Subcutaneous abdominal adipose tissue (tissue), 5 donors: ENCODE measurements at regions not wholly inside any gene's neighbourhood (a gene's known extent, or its start where the extent isn't known, plus 50 kb on each side); places are given as distances from the start of the nearest gene placed in this dataset.
"Not testable (repeated sequence)": the region's sequence is repeated elsewhere in the genome, so short reads cannot be mapped to it uniquely, and the experiment has no call there.

Experiments used
- H3K27ac ChIP-seq: one replicate; pipeline ENCODE4 v1.7.0; 2013; ENCODE audit warnings: low read depth, mild to moderate bottlenecking, inconsistent platforms, low read length, moderate library complexity
- H3K27me3 ChIP-seq, 5 donors: one replicate each; pipeline ENCODE4 v1.7.0; 2013; ENCODE audit warnings: low read length in 5 of 5, inconsistent platforms in 1 of 5; ENCODE audit not compliant: control insufficient read depth in 5 of 5, insufficient read depth in 4 of 5
- H3K36me3 ChIP-seq, 5 donors: one replicate each; pipeline ENCODE4 v1.7.0; 2013; ENCODE audit warnings: low read length in 5 of 5; ENCODE audit not compliant: control insufficient read depth in 5 of 5, insufficient read depth in 5 of 5
- H3K4me1 ChIP-seq, 5 donors: one replicate each; pipeline ENCODE4 v1.7.0; 2013; ENCODE audit warnings: low read length in 5 of 5, mild to moderate bottlenecking in 3 of 5, moderate library complexity in 1 of 5; ENCODE audit not compliant: control insufficient read depth in 5 of 5, insufficient read depth in 5 of 5
- H3K4me3 ChIP-seq, 5 donors: one replicate each; pipeline ENCODE4 v1.7.0; 2013; ENCODE audit warnings: low read length in 5 of 5, low read depth in 1 of 5
- H3K9ac ChIP-seq, 5 donors: one replicate each; pipeline ENCODE4 v1.7.0; 2013; ENCODE audit warnings: low read length in 5 of 5, mild to moderate bottlenecking in 4 of 5, moderate library complexity in 3 of 5
- H3K9me3 ChIP-seq, 5 donors: one replicate each; pipeline ENCODE4 v1.7.0; 2013; ENCODE audit warnings: low read length in 5 of 5; ENCODE audit not compliant: control insufficient read depth in 5 of 5
- donor health status: healthy.
- donor health status: healthy.
- donor health status: healthy.
- donor health status: healthy.
- donor health status: healthy.

DNA sequence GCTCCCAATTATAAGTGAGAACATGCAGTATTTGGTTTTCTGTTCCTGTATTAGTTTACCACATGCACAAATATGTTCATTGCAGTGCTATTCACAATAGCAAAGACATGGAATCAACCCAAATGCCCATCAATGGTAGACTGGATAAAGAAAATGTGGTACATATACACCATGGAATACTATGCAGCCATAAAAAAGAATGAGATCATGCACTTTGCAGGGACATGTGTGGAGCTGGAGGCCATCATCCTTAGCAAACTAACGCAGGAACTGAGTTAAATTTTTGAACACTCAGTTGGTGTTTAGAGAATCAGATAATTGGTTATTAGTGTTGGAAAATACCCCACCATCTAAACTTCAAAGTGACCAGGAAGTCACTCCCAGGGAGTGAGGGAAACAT lies 111.2 kb upstream of the LYZL2 start:
- H3K4me3 ChIP-seq, H3K9me3 ChIP-seq, H3K4me1 ChIP-seq, H3K27me3 ChIP-seq, H3K36me3 ChIP-seq, H3K27ac ChIP-seq, H3K9ac ChIP-seq: not testable (repeated sequence)

DNA sequence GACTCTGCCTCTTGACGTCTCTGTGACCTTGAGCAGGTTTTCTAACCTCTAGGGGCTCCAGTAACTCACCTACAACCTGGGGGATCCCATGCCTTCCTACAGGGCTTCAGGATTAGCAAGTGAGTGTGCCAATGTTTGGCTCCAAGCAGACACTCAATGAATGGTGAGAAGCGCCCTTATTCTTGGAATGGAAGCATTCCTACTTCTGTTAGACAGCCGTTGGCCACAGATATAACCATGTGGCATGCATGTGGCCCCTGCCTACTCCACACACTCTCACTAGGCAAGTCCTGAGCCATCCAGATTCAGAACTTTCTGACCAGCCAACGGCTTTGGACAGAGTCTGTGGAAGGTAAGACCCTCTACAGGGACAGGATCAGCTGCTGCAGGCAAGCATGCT lies 108.9 kb upstream of the LYZL2 start:
- no peak overlapping the region for H3K4me3 ChIP-seq
- H3K27ac ChIP-seq = no peak overlapping the region
- no peaks in the 10 kb centered on the region for H3K27me3 ChIP-seq
- no peak overlapping the region for H3K9ac ChIP-seq
- no peaks in the 10 kb centered on the region for H3K9me3 ChIP-seq
- H3K4me1 ChIP-seq = peaks cover 0 to 6% (median 0%) of the 10 kb centered on the region in 5 donors
- no peaks in the 10 kb centered on the region for H3K36me3 ChIP-seq

DNA sequence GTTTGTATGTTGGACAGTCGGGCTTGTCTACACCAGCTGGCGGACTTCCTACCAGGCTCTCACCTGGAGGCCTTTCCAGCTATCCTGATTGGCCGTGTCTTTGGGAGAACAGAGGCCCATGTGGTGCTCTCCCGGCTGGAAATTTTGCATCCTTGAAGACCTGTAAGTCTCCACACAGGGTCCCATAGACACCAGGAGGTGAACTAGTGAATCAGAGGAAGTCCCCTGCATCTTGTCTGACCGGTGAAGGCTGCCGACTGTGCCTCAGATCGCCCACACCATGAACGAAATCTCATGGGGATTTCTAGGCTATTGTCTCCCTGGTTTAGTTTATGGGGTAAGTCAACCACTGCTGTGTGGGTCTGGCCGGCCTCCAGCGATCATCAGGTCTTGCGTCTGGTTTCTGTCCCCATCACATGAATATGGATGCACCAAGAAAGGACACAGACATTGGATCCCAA lies 108.4 kb upstream of the LYZL2 start:
- H3K4me3 ChIP-seq = no peak overlapping the region
- peaks cover 0 to 6% (median 0%) of the 10 kb centered on the region in 5 donors for H3K4me1 ChIP-seq
- H3K27me3 ChIP-seq = no peaks in the 10 kb centered on the region
- no peak overlapping the region for H3K9ac ChIP-seq
- H3K36me3 ChIP-seq = no peaks in the 10 kb centered on the region
- no peaks in the 10 kb centered on the region for H3K9me3 ChIP-seq
- H3K27ac ChIP-seq = no peak overlapping the region

DNA sequence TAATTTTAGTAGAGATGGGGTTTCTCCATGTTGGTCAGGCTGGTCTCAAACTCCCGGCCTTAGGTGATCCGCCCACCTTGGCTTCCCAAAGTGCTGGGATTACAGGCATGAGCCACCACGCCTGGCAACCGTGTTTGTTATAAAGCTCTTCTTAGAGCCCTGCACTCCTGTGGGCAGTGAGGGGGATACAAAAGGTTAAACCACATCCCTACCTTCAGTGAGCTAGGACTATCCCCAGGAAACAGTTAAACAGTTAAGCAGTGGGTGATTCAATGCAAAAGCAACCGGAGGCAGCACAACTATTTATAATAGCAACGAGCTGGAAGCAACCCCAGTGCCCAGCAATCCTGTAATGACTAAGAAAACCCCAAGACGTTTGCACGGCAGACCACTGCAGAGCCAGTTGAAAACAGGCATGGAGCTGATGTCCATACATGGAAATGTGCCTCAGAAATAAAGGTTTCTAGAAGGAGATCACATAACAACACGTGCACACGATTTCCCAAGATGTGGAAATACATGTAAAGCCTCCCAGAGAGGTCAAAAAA lies 107.2 kb upstream of the LYZL2 start:
- Histone ChIP-seq H3K27me3 (no peaks in the 10 kb centered on the region), H3K9me3 (no peaks in the 10 kb centered on the region), H3K36me3 (no peaks in the 10 kb centered on the region), H3K4me3 (no peak overlapping the region), H3K27ac (no peak overlapping the region), H3K4me1 (peaks cover 0 to 6% (median 0%) of the 10 kb centered on the region in 5 donors), H3K9ac (peak overlapping the region in 1 of 5 donors; percentile 1)

DNA sequence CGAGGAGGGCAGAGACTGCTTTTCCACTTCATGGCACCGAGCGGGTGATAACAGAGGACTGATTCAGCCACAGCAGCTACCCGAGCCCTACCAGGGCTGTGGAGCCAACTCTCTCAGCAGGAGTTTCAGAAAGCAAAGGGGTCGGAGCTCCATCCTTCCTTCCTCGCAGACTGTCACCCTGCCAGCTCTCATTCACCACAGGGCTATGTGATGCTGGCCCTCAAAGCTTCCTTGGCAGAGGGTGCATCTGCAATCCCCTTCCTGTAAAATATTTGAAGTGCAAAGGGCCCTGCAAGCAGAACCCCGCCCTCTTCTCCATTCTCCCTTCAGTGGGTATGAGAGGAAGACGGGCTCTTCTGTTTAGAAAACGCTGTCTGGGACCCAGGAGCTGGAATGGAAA lies 105.3 kb upstream of the LYZL2 start:
- H3K9ac ChIP-seq = no peak overlapping the region
- H3K27me3 ChIP-seq = no peaks in the 10 kb centered on the region
- peaks cover 0 to 2% (median 0%) of the 10 kb centered on the region in 5 donors for H3K9me3 ChIP-seq
- H3K4me1 ChIP-seq = peaks cover 0 to 6% (median 0%) of the 10 kb centered on the region in 5 donors
- H3K4me3 ChIP-seq = no peak overlapping the region
- no peak overlapping the region for H3K27ac ChIP-seq
- no peaks in the 10 kb centered on the region for H3K36me3 ChIP-seq

DNA sequence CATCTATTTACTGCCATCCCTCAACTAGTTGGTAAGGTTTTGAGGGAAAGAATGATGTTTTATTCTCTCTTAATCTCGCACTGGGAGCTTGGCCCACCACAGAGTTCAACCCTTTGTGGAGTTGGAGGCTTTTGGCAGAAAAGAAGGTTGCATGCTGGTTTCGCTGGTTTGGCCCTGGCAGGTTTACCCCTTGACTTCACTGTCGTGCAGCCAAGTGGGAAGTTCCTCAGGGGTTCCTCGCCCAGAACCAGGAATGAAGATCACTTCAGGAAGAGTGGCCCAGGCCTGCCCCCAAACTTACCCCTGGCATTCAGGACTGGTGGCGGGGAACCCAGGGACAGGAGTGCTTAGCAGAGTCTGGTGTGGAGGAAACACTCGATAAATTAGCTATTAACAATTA lies 103.1 kb upstream of the LYZL2 start:
- H3K9ac ChIP-seq = no peak overlapping the region
- H3K27ac ChIP-seq = no peak overlapping the region
- no peaks in the 10 kb centered on the region for H3K36me3 ChIP-seq
- H3K4me1 ChIP-seq = peaks cover 0 to 6% (median 0%) of the 10 kb centered on the region in 5 donors
- H3K4me3 ChIP-seq = no peak overlapping the region
- peaks cover 0 to 2% (median 0%) of the 10 kb centered on the region in 5 donors for H3K9me3 ChIP-seq
- no peaks in the 10 kb centered on the region for H3K27me3 ChIP-seq

DNA sequence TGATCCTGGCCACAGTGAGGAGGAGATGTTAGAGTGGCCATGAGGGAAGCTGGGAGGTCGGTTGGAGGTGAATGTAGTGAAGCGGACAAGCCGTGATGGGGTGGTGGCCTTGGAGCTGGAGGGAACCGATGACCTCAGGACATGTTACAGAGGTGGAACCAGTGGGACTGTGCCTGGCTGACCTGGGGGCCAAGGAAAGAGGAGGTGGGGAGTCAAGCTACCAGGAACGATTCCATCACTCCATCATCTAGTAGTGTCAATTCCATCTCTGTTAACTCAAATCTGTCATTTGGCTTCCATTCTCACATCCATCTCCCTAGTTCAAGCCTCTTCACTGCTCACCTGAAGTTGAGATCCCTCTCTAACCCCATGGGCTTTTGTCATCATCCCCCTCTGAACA lies 102.4 kb upstream of the LYZL2 start:
- peaks cover 0 to 2% (median 0%) of the 10 kb centered on the region in 5 donors for H3K9me3 ChIP-seq
- H3K27ac ChIP-seq = no peak overlapping the region
- no peak overlapping the region for H3K9ac ChIP-seq
- H3K4me1 ChIP-seq = peaks cover 0 to 4% (median 3%) of the 10 kb centered on the region in 5 donors
- no peaks in the 10 kb centered on the region for H3K27me3 ChIP-seq
- H3K4me3 ChIP-seq = no peak overlapping the region
- H3K36me3 ChIP-seq = no peaks in the 10 kb centered on the region

DNA sequence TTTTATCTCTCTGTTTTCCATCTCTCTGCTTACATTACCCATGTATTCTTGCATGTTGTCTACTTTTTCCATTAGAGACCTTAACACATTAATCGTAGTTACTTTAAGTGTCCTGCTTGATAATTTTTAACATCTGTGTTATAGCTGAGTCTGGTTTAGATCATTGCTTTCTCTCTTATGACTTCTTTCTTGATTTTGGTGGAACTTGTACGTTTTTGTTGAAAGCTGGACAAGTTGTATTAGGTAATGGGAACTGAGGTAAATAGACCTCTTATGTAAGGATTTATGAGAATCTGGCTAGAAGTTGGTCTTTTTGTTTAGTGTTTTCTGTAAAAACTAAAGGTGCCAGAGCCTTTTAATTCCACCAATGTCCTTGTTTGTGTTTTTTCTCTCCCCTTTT lies 100.8 kb upstream of the LYZL2 start:
- Histone ChIP-seq H3K27me3 (no peaks in the 10 kb centered on the region), H3K4me1 (peaks cover 0 to 6% (median 0%) of the 10 kb centered on the region in 5 donors), H3K4me3 (no peak overlapping the region), H3K9ac (no peak overlapping the region), H3K27ac (no peak overlapping the region), H3K9me3 (peaks cover 0 to 2% (median 0%) of the 10 kb centered on the region in 5 donors), H3K36me3 (no peaks in the 10 kb centered on the region)

DNA sequence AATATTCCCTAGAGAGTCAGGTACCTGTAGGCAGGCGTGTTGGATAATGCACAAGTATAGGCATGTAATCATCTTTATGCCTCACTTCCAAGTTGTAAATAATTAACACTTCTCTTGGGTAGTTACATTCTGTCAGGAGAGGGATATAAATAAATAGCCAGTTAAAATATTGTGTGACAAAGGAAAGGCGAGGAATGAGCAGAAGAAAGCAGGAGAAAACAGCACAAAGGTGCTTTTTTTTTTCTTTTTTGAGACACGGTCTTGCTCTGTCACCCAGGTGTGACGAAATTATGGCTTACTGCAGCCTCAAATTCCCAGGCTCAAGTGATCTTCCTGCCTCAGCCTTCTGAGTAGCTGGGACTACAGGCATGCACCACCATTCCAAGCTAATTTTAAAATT lies 99.2 kb upstream of the LYZL2 start:
- Histone ChIP-seq H3K9me3 (peaks cover 0 to 2% (median 0%) of the 10 kb centered on the region in 5 donors), H3K9ac (no peak overlapping the region), H3K4me1 (peaks cover 0 to 9% (median 3%) of the 10 kb centered on the region in 5 donors), H3K27me3 (no peaks in the 10 kb centered on the region), H3K36me3 (no peaks in the 10 kb centered on the region), H3K4me3 (no peak overlapping the region), H3K27ac (no peak overlapping the region)

DNA sequence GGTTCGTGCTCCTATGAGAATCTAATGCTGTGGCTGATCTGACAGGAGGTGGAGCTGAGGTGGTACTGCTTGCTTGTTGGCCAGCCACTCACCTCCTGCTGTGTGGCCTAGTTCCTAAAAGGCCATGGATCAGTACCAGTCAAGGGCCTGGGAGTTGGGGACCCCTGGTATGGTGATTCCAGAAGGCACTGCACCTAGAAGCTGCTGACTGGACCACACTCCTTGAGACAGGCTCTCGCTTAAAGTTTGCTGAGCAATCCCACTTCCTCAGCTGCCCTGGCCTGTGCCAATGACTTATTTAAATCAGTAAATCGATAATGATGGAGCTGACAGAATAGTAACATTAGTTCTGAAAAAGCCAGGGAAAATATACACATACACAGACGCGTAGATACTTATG lies 98.6 kb upstream of the LYZL2 start:
- Histone ChIP-seq H3K27me3 (no peaks in the 10 kb centered on the region), H3K36me3 (no peaks in the 10 kb centered on the region), H3K4me3 (no peak overlapping the region), H3K9ac (no peak overlapping the region), H3K9me3 (peaks cover 0 to 2% (median 0%) of the 10 kb centered on the region in 5 donors), H3K4me1 (peaks cover 0 to 9% (median 3%) of the 10 kb centered on the region in 5 donors), H3K27ac (no peak overlapping the region)
